IPS-NIHi7 (cell line): ENCODE measurements at regions not wholly inside any gene's neighbourhood (a gene's known extent, or its start where the extent isn't known, plus 50 kb on each side); places are given as distances from the start of the nearest gene placed in this dataset.

Experiments
- DNase-seq: peaks from one replicate; pipeline ENCODE4 v3.0.0; 2012; ENCODE audit warnings: mixed read lengths; ENCODE audit errors: extremely low spot score

DNA sequence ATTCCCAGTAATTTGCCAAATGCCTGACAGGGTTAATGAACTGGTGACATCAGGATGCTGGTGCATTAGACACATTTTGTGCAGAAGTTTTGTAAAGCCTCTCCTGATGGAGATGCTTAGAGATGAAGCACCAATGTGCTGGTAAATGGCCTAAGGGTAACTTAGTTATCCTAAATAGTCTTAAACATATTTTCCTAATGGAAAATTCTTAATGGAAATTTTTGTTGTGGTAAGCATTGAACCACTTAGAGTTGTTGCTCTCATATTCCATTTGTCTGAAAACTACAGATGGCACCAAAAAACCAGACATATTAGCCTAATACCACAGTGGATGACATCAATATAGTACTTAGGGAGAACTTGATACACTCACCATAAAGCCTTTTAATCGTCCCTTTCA, 154.5 kb upstream of the ANK2 start:
- DNase-seq = no peak

GRCh38 chr4:112895811-112896608, 153.4 kb upstream of the ANK2 start:
- DNase-seq = no peak

- no peak for DNase-seq
Measured at GRCh38 chr4:112896609-112897190, 152.8 kb upstream of the ANK2 start.

DNA sequence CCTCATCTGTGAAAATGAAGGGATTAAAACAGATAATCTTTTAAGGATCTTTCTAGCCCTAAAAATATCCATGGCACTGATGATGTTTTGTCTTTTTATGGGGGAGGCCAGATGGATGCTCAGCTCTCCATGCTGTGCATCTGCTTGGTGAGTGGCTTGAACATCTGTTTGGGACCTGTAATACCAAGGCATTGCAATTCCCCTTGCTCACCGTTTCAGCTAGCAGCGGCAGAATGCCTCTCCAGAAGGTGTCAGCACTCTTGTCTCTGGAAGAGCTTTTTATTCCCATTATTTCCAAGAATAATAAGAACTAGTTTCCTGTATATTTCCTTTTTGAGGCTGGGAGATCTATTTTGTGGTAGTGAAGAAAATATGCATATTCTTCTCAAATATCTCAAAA, 151.9 kb upstream of the ANK2 start:
- no peak for DNase-seq

GRCh38 chr4:112898357-112899141, 150.9 kb upstream of the ANK2 start:
- DNase-seq = peak; percentile 16

GRCh38 chr4:112900416-112900815, 149.0 kb upstream of the ANK2 start:
- DNase-seq = no peak

- DNase-seq = no peak
Measured at GRCh38 chr4:112901962-112902411, 147.5 kb upstream of the ANK2 start.

GRCh38 chr4:112905728-112906127, 143.7 kb upstream of the ANK2 start:
- no peak for DNase-seq

DNA sequence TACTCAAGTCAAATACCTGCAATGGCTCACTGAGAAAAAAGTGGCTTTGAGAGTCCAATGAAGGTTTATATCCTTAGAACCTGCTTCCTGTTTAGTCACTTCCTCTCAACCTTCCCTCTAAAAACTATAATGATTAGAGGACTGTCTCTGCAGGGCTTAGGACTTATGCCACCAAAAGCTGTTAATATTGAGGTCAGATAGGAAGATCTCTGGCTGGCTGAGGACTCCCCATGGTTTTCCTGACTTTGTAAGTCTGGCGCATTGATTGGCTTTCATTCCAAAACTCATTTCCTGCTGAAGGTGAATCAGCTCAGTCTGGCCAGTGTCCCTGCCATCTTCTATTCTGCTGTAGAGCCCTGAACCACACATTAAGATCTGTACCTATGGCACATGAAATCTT, 140.9 kb upstream of the ANK2 start:
- peak; percentile 13 for DNase-seq

GRCh38 chr4:112910109-112910736, 139.2 kb upstream of the ANK2 start:
- DNase-seq = no peak

DNA sequence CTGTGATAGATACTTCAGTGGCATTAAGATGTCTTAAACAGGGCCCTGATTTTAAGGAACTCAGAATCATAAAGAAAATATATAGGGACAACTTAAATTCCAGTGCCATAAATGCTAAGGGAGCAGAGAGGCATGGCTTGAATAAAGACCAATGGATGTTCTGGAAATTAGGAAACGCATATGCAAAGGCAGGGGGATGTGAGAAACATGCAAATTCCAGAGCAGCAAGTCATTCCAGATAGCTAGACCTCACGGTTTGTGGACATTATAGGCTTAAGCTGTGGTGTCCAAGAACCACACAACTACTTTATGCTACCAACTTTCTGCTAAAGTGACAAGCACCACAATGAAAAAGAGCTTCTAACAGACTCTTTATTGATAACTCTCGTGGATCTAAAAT, 132.6 kb upstream of the ANK2 start:
- DNase-seq = peak; percentile 22

- DNase-seq = no peak
Measured at GRCh38 chr4:112923516-112923915, 125.9 kb upstream of the ANK2 start.

DNA sequence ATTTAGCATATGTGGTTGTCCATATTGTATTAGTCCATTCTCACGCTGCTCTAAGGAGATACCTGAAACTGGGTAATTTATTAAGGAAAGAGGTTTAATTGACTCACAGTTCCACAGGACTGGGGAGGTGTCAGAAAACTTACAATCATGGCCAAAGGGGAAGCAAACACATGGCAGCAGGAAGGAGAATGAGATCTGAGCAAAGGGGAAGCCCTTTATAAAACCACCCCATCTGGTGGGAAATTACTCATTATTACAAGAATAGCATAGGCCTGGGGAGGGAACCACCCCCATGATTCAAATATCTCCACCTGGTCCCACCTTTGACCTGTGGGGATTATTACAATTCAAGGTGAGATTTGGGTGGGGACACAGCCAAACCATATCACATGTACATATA, 122.6 kb upstream of the ANK2 start:
- DNase-seq = no peak

DNA sequence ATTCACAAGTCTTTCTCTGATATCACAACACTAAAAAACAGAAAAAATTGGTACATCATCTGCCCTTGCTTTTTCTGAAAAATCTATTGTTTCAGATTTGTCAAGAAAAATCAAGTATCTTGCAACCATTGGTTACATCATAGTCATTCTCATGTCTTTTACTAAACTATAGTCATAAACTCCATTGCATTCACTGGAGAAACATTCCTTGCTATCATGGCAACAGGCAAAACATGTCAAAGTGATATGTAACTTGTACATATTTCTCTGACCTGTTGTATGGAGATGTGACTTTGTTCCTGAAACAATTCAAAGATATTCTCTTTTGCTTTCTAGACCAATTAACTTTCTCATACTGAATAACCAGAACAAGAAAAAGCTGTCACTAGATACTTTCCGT, 121.9 kb upstream of the ANK2 start:
- no peak for DNase-seq

DNA sequence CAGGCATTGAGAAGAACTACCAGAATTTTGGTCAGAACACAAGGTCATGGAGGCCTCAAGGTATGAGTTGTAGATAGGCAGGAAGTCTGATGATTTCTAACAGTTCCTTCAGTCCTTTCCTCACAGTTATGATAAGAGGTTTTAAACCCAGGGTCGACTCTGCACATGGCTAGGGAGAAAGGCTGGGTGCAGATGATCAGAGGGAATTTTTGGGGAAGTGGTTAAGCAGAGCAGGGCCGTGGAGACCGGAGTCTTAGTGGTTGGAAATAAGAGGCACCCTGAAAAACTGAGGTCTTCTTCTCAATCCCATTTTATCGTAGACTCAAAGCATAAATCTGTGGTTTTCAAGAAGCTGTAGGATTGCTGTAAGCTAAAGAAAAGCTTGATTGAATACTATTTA, 118.5 kb upstream of the ANK2 start:
- no peak for DNase-seq

GRCh38 chr4:112933790-112934189, 115.7 kb upstream of the ANK2 start:
- no peak for DNase-seq

GRCh38 chr4:112938461-112939058, 110.9 kb upstream of the ANK2 start:
- peak; percentile 43 for DNase-seq

GRCh38 chr4:112939901-112940300, 109.6 kb upstream of the ANK2 start:
- DNase-seq = no peak

- no peak for DNase-seq
Measured at GRCh38 chr4:112940336-112940735, 109.1 kb upstream of the ANK2 start.

DNA sequence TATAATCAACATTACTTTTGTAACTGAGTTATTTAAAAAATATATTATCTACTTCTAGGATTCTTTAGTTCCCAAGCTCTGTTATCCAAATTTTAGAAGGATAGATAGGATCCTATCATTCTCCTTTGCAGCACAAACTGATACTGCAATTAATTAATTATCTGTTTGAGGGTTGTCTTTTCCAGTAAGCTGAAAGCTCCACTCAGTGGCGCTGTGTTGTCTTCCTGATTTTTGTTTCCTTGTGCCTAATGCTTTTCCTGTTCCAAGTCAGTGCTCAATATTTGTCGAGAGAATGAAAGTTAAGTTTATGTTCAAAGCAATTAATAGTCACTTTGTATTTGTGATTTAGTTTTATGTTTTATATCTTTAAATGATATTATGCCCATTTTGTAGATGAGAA, 107.4 kb upstream of the ANK2 start:
- no peak for DNase-seq

- no peak for DNase-seq
Measured at GRCh38 chr4:112942997-112943396, 106.5 kb upstream of the ANK2 start.

DNA sequence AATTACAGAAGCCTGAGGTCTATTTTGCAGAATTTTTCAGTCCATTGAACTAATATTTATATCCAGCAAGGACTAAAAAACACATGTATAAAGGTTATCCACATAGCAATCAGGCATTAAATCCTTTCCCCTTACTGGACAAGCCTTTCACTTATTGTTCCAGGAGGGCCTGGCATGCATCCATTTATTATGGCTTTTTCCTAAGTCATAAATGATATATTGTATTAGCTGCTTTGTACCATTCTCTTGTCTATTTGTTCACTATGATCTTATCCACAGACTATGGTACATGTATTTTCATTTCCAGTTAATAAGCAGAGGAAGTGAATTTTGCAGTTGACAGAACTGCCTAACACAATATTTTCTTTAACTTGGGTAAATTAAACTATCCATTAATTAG, 105.4 kb upstream of the ANK2 start:
- no peak for DNase-seq
